NCI-H1930 (cell line): ENCODE measurements at regions not wholly inside any gene's neighbourhood (a gene's known extent, or its start where the extent isn't known, plus 50 kb on each side); places are given as distances from the start of the nearest gene placed in this dataset.

Experiments
- DNase-seq, 2 experiments: peaks; one replicate each; lab custom pipeline; 2025; lab: John Stamatoyannopoulos, UW

GRCh38 chr18:68520406-68521075, 194.4 kb downstream of the TMX3 start:
- DNase-seq = no peak

GRCh38 chr18:68519336-68519735, 195.6 kb downstream of the TMX3 start:
- no peak for DNase-seq

GRCh38 chr18:68509902-68510301, 205.0 kb downstream of the TMX3 start:
- DNase-seq = no peak

GRCh38 chr18:68507781-68508180, 207.1 kb downstream of the TMX3 start:
- DNase-seq = no peak

- DNase-seq = no peak
Measured at GRCh38 chr18:68505178-68505574, 209.7 kb downstream of the TMX3 start.

GRCh38 chr18:68504441-68505177, 210.3 kb downstream of the TMX3 start:
- DNase-seq = no peak

GRCh38 chr18:68500556-68500955, 214.4 kb downstream of the TMX3 start:
- no peak for DNase-seq

- DNase-seq = no peak
Measured at GRCh38 chr18:68499141-68499540, 215.8 kb downstream of the TMX3 start.

GRCh38 chr18:68498636-68499035, 216.3 kb downstream of the TMX3 start:
- DNase-seq = no peak

GRCh38 chr18:68498185-68498584, 216.7 kb downstream of the TMX3 start:
- DNase-seq = no peak

GRCh38 chr18:68494802-68495581, 219.9 kb downstream of the TMX3 start:
- no peak for DNase-seq

GRCh38 chr18:68489013-68489792, 225.7 kb downstream of the TMX3 start:
- no peak for DNase-seq

- DNase-seq = no peak
Measured at GRCh38 chr18:68484241-68484640, 230.7 kb downstream of the TMX3 start.

GRCh38 chr18:68482815-68483214, 232.1 kb downstream of the TMX3 start:
- DNase-seq = no peak

- DNase-seq = no peak
Measured at GRCh38 chr18:68480196-68480595, 234.7 kb downstream of the TMX3 start.

GRCh38 chr18:68478246-68478645, 236.7 kb downstream of the TMX3 start:
- DNase-seq = no peak

GRCh38 chr18:68475883-68476282, 239.0 kb downstream of the TMX3 start:
- DNase-seq = no peak

GRCh38 chr18:68472701-68473295, 242.1 kb downstream of the TMX3 start:
- DNase-seq = no peak

GRCh38 chr18:68469049-68469625, 245.8 kb downstream of the TMX3 start:
- no peak for DNase-seq

GRCh38 chr18:68467957-68468356, 247.0 kb downstream of the TMX3 start:
- DNase-seq = no peak

- DNase-seq = no peak
Measured at GRCh38 chr18:68467329-68467728, 247.6 kb downstream of the TMX3 start.
